Stimulated activated effector memory CD8-positive, alpha-beta T cell treated with anti-CD3 and anti-CD28 coated beads, Interleukin-12 subunit alpha, Interleukin-12 subunit beta, amount 100 ng/mL, for 72 hours (primary cell): ENCODE measurements at regions not wholly inside any gene's neighbourhood (a gene's known extent, or its start where the extent isn't known, plus 50 kb on each side); places are given as distances from the start of the nearest gene placed in this dataset.
"Not testable (repeated sequence)": the region's sequence is repeated elsewhere in the genome, so short reads cannot be mapped to it uniquely, and the experiment has no call there.

Source experiments
- ATAC-seq: fragments of 150-1000 bp; cut with Tn5 transposase; 2 replicates; pipeline ENCODE4 v1.10.0; 2021
- DNase-seq, 2 donors: peaks; one replicate each; pipeline ENCODE4 v3.0.0; 2021 to 2022; ENCODE audit warnings: low spot score in 2 of 2
- H3K27ac Mint-ChIP-seq: one replicate; pipeline ENCODE4 v1.8.0; 2022; ENCODE audit warnings: mild to moderate bottlenecking, mixed read lengths
- H3K36me3 Mint-ChIP-seq: one replicate; pipeline ENCODE4 v1.8.0; 2022; ENCODE audit warnings: mild to moderate bottlenecking, mixed read lengths
- H3K4me1 Mint-ChIP-seq: one replicate; pipeline ENCODE4 v1.8.0; 2022; ENCODE audit warnings: mixed read lengths
- H3K4me3 Mint-ChIP-seq: one replicate; pipeline ENCODE4 v1.8.0; 2022; ENCODE audit warnings: mild to moderate bottlenecking, mixed read lengths
- H3K9me3 Mint-ChIP-seq: one replicate; pipeline ENCODE4 v1.8.0; 2022; ENCODE audit warnings: mixed read lengths

DNA sequence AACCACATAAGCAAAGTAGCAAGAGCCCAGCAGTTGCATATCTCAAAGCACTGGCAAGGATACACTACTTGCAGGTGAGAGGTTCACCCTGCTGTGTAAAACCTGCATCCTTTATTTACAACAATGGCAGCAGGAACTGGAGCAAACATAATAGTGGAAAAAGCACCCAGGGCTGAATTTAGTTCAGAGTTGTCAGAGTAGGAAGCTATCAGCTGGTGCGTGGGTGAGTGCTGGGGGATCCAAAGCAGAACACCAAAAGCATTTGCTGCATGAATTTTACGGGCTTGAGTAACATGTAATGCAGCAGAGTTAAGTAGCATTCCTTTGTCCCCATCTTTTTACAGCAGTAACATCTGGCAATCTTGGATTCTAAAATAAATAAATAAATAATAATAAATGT, 73.5 kb upstream of the SRD5A2 start:
- Mint-ChIP-seq H3K27ac (no peak overlapping the region), H3K36me3 (no peaks in the 10 kb centered on the region), H3K4me1 (no peaks in the 10 kb centered on the region), H3K4me3 (no peak overlapping the region), H3K9me3 (no peaks in the 10 kb centered on the region)
- ATAC-seq = no peak
- no peak for DNase-seq

DNA sequence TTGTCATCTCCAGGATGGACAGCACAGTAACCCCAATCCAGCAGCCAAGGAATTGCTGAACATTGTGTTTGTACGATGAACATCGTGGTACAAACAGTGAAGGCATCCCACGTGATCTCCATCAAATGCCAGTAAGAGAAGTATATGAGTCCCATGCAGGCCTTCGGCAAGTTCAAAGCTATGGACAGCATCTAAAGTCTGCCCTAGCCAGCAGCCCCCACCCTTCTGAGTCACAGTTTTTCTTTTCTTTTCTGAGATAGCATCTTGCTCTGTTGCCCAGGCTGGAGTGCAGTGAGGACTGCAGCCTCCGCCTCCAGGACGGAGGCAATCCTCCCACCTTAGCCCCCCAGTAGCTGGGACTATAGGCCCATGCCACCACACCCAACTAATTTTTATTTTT, 71.0 kb upstream of the SRD5A2 start:
- no peak for DNase-seq
- H3K36me3 Mint-ChIP-seq = no peaks in the 10 kb centered on the region
- no peak overlapping the region for H3K27ac Mint-ChIP-seq
- H3K9me3 Mint-ChIP-seq = no peaks in the 10 kb centered on the region
- ATAC-seq = no peak
- no peaks in the 10 kb centered on the region for H3K4me1 Mint-ChIP-seq
- H3K4me3 Mint-ChIP-seq = no peak overlapping the region

DNA sequence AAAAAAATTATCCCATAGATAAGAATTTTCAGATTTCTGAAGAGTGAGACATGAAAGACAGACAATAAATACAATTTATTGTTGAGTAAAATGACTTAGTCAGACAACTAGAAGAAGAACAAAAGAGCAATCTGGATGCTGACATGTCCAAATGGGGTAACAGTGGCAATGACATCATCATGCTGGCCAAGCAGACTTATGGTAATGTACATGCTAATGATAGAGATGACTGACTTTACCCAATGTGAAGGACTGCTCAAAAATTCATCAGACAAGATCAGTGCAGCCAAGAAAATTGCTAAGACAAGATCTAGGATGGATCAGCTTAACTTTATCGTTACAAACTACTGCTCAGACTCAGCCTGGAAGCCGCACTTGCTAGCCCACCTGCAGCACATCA, 70.5 kb upstream of the SRD5A2 start:
- no peak for ATAC-seq
- Mint-ChIP-seq H3K27ac (no peak overlapping the region), H3K9me3 (no peaks in the 10 kb centered on the region), H3K4me3 (no peak overlapping the region), H3K4me1 (no peaks in the 10 kb centered on the region), H3K36me3 (no peaks in the 10 kb centered on the region)
- no peak for DNase-seq

DNA sequence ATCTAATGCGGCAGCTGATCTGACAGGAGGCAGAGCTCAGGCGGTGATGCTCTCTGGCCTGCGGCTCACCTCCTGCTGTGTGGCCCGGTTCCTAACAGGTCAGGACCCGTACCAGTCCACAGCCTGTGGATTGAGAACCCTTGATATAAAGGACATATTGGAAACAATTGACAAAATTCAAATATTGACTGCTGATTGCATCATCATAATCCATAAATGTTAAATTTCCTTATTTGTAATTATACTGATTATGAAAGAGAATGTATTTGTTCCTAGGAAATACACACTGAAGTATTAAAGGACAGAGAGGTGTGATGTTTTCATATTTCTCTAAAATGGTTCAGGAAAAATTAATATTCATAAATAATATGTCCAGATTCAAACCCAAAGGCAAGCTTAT, 63.8 kb upstream of the SRD5A2 start:
- no peak overlapping the region for H3K4me3 Mint-ChIP-seq
- no peak for ATAC-seq
- H3K4me1 Mint-ChIP-seq = no peaks in the 10 kb centered on the region
- no peaks in the 10 kb centered on the region for H3K36me3 Mint-ChIP-seq
- H3K27ac Mint-ChIP-seq = no peak overlapping the region
- H3K9me3 Mint-ChIP-seq = no peaks in the 10 kb centered on the region
- no peak for DNase-seq

DNA sequence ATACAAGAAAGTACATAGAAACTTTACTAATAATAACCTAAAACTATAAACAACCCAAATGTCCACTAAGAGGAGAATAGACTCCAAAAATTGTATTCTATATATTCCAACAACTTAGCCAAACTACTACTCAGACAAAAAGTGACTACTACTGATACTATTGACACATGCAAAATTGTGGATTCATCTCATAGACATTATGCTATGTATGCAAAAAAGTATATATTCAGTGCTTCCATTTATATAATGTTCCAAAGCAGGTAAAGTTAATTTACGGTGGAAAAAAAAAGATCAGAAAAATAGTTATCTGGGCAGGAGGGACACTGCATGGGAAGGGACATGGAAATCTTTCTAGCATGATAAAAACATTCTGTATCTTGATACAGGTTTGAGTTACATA, 62.0 kb upstream of the SRD5A2 start:
- no peaks in the 10 kb centered on the region for H3K36me3 Mint-ChIP-seq
- ATAC-seq = no peak
- no peak for DNase-seq
- H3K27ac Mint-ChIP-seq = no peak overlapping the region
- no peak overlapping the region for H3K4me3 Mint-ChIP-seq
- no peaks in the 10 kb centered on the region for H3K9me3 Mint-ChIP-seq
- no peaks in the 10 kb centered on the region for H3K4me1 Mint-ChIP-seq

DNA sequence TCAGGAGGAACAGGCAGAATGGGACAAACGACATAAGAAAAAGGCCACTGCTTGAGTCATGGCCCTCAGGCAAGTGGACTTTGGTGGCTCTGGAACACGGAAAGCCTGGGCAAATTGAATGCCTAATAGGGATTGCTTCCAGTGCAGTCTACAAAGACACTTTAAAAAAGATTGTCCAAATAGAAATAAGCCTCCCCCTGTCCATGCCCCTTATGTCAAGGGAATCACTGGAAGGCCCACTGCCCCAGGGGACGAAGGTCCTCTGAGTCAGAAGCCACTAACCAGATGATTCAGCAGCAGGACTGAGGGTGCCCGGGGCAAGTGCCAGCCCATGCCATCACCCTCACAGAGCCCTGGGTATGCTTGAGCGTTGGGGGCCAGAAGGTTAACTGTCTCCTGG, 51.5 kb upstream of the SRD5A2 start:
- not testable (repeated sequence) for ATAC-seq, H3K9me3 Mint-ChIP-seq, H3K36me3 Mint-ChIP-seq, H3K4me1 Mint-ChIP-seq, DNase-seq, H3K27ac Mint-ChIP-seq, H3K4me3 Mint-ChIP-seq
